ENCODE measurements at regions not wholly inside any gene's neighbourhood (a gene's known extent, or its start where the extent isn't known, plus 50 kb on each side); places are given as distances from the start of the nearest gene placed in this dataset.

GRCh38 chr14:39863441-39863840 lies 431.2 kb upstream of the FBXO33 start:
- ChIA-PET POLR2A (no interaction called here), CTCF (no interaction called here)
- H3K4me3 Mint-ChIP-seq: no peak overlapping the region
- no peaks in the 10 kb centered on the region for H3K4me1 Mint-ChIP-seq
- no peak for DNase-seq
- no peak for ATAC-seq
- H3K9me3 Mint-ChIP-seq (ENCODE audit: low read depth): no peaks in the 10 kb centered on the region
- H3K36me3 Mint-ChIP-seq (ENCODE audit: low read depth): no peaks in the 10 kb centered on the region
- H3K27me3 Mint-ChIP-seq: no peaks in the 10 kb centered on the region
- H3K27ac Mint-ChIP-seq: no peak overlapping the region
- intact Hi-C loops (cut with DNase I, micrococcal nuclease): no loop called here

DNA sequence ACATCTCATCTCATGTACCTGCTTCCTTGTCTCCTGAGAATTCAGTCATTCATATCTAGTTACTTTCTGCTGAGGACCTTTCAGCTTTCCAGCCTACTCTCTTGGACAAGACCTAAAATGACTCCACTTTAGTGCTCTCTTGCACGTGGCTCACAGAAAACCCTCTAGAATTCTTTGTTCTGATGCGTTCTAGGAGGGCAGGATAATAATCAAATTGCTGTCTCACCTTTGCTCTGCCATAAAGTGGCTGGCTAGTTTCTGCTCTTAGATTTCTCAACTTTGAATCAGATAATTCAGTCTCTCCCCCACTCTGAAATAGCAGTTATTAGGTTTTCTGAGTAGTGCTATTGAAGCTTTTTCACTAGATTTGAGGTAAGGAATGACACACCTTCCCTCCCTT lies 429.5 kb upstream of the FBXO33 start:
- Mint-ChIP-seq H3K4me3 (no peak overlapping the region), H3K27ac (no peak overlapping the region), H3K36me3 (ENCODE audit: low read depth) (no peaks in the 10 kb centered on the region), H3K9me3 (ENCODE audit: low read depth) (no peaks in the 10 kb centered on the region), H3K27me3 (no peaks in the 10 kb centered on the region), H3K4me1 (no peaks in the 10 kb centered on the region)
- ATAC-seq: no peak
- intact Hi-C loops (cut with DNase I, micrococcal nuclease): no loop called here
- DNase-seq: no peak
- ChIA-PET POLR2A (no interaction called here), CTCF (interaction anchor here (1.2 kb wide), 1 partner anchor 16 kb away, joined by 3 read pairs; no protein-coding TSS in a partner anchor)

DNA sequence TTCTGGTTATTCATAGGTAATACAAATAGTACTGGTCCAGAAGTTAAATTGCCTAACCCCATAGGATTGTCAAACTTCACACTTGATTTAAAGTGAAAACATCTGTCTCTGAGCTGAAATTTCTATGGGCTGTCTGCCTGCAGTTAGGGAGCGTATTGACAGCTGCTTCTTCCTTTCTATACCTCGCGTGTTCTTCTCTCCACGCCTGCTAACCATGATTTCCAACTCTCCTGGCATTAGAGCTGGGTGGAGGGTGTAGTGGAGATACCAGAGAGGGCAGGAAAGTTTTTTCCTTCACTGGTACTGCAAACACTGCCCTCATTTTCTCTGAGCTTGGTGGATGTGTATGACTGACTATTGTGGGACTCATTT lies 429.0 kb upstream of the FBXO33 start:
- no peaks in the 10 kb centered on the region for H3K9me3 Mint-ChIP-seq (ENCODE audit: low read depth)
- CTCF ChIA-PET: interaction anchor here (1.2 kb wide), 1 partner anchor 16 kb away, joined by 3 read pairs; no protein-coding TSS in a partner anchor
- H3K27ac Mint-ChIP-seq: no peak overlapping the region
- no peaks in the 10 kb centered on the region for H3K4me1 Mint-ChIP-seq
- DNase-seq (no peak), ATAC-seq (no peak)
- no peak overlapping the region for H3K4me3 Mint-ChIP-seq
- POLR2A ChIA-PET: no interaction called here
- intact Hi-C loops (cut with DNase I, micrococcal nuclease): no loop called here
- no peaks in the 10 kb centered on the region for H3K27me3 Mint-ChIP-seq
- no peaks in the 10 kb centered on the region for H3K36me3 Mint-ChIP-seq (ENCODE audit: low read depth)

GRCh38 chr14:39860596-39861228 lies 428.5 kb upstream of the FBXO33 start:
- H3K9me3 Mint-ChIP-seq (ENCODE audit: low read depth): no peaks in the 10 kb centered on the region
- ATAC-seq (no peak), DNase-seq (no peak)
- intact Hi-C loops (cut with DNase I, micrococcal nuclease): no loop called here
- H3K4me3 Mint-ChIP-seq: no peak overlapping the region
- ChIA-PET POLR2A (no interaction called here), CTCF (interaction anchor here (1.2 kb wide), 1 partner anchor 17 kb away, joined by 3 read pairs; no protein-coding TSS in a partner anchor)
- no peaks in the 10 kb centered on the region for H3K36me3 Mint-ChIP-seq (ENCODE audit: low read depth)
- no peak overlapping the region for H3K27ac Mint-ChIP-seq
- H3K27me3 Mint-ChIP-seq: no peaks in the 10 kb centered on the region
- H3K4me1 Mint-ChIP-seq: no peaks in the 10 kb centered on the region

GRCh38 chr14:39859314-39859713 lies 427.1 kb upstream of the FBXO33 start:
- DNase-seq (no peak), ATAC-seq (no peak)
- H3K9me3 Mint-ChIP-seq (ENCODE audit: low read depth): no peaks in the 10 kb centered on the region
- intact Hi-C loops (cut with DNase I, micrococcal nuclease): no loop called here
- no peaks in the 10 kb centered on the region for H3K4me1 Mint-ChIP-seq
- no peak overlapping the region for H3K4me3 Mint-ChIP-seq
- POLR2A ChIA-PET: no interaction called here
- H3K27me3 Mint-ChIP-seq: no peaks in the 10 kb centered on the region
- CTCF ChIA-PET: interaction anchor here (0.8 kb wide), 1 partner anchor 31 kb away, joined by 3 read pairs; no protein-coding TSS in a partner anchor
- H3K27ac Mint-ChIP-seq: no peak overlapping the region
- no peaks in the 10 kb centered on the region for H3K36me3 Mint-ChIP-seq (ENCODE audit: low read depth)

GRCh38 chr14:39857376-39858055 lies 425.3 kb upstream of the FBXO33 start:
- no peaks in the 10 kb centered on the region for H3K27me3 Mint-ChIP-seq
- no peak for DNase-seq
- intact Hi-C loops (cut with DNase I, micrococcal nuclease): no loop called here
- H3K9me3 Mint-ChIP-seq (ENCODE audit: low read depth): no peaks in the 10 kb centered on the region
- no peak for ATAC-seq
- ChIA-PET POLR2A (no interaction called here), CTCF (no interaction called here)
- no peaks in the 10 kb centered on the region for H3K4me1 Mint-ChIP-seq
- H3K27ac Mint-ChIP-seq: no peak overlapping the region
- H3K4me3 Mint-ChIP-seq: no peak overlapping the region
- H3K36me3 Mint-ChIP-seq (ENCODE audit: low read depth): no peaks in the 10 kb centered on the region

GRCh38 chr14:39853441-39853840 lies 421.2 kb upstream of the FBXO33 start:
- CTCF ChIA-PET: interaction anchor here (0.6 kb wide), 1 partner anchor 63 kb away, joined by 3 read pairs; no protein-coding TSS in a partner anchor
- H3K9me3 Mint-ChIP-seq (ENCODE audit: low read depth): no peaks in the 10 kb centered on the region

GRCh38 chr14:39851202-39851601 lies 419.0 kb upstream of the FBXO33 start:
- Mint-ChIP-seq H3K27me3 (no peaks in the 10 kb centered on the region), H3K27ac (no peak overlapping the region), H3K4me1 (no peaks in the 10 kb centered on the region), H3K9me3 (ENCODE audit: low read depth) (no peaks in the 10 kb centered on the region), H3K36me3 (ENCODE audit: low read depth) (no peaks in the 10 kb centered on the region), H3K4me3 (no peak overlapping the region)
- POLR2A ChIA-PET: no interaction called here
- DNase-seq: no peak
- no peak for ATAC-seq
- CTCF ChIA-PET: interaction anchor here (0.6 to 0.7 kb wide), 2 partner anchors 1241 to 1866 kb away, joined by 3 read pairs; no protein-coding TSS in a partner anchor
- intact Hi-C loops (cut with DNase I, micrococcal nuclease): no loop called here

More at GRCh38 chr14:39853441-39853840, 421.2 kb upstream of the FBXO33 start:
- no peaks in the 10 kb centered on the region for H3K36me3 Mint-ChIP-seq (ENCODE audit: low read depth)
- H3K27me3 Mint-ChIP-seq: no peaks in the 10 kb centered on the region
- intact Hi-C loops (cut with DNase I, micrococcal nuclease): no loop called here
- POLR2A ChIA-PET: no interaction called here
- H3K27ac Mint-ChIP-seq: no peak overlapping the region
- H3K4me3 Mint-ChIP-seq: no peak overlapping the region
- H3K4me1 Mint-ChIP-seq: no peaks in the 10 kb centered on the region
- DNase-seq (no peak), ATAC-seq (no peak)

DNA sequence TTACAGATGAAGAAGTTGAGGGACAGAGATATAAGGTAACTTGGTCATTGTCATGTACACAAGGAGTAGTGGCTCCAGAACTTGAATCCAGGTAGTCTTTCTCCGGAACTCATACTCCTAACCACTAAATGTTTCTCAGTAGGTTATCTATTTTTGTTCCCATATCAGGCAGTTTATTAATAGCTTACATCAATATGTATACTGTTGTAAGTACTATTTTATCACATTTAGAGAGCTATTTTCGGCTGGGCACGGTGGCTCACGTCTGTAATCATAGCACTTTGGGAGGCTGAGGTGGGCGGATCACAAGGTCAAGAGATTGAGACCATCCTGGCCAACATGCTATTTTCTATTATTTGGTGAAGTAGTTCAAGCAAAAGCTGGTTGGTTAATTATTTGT lies 415.6 kb upstream of the FBXO33 start:
- ChIA-PET POLR2A (no interaction called here), CTCF (interaction anchor here (0.7 to 1.2 kb wide), 2 partner anchors 8 to 1221 kb away, joined by 3 to 4 read pairs; no protein-coding TSS in a partner anchor)

DNA sequence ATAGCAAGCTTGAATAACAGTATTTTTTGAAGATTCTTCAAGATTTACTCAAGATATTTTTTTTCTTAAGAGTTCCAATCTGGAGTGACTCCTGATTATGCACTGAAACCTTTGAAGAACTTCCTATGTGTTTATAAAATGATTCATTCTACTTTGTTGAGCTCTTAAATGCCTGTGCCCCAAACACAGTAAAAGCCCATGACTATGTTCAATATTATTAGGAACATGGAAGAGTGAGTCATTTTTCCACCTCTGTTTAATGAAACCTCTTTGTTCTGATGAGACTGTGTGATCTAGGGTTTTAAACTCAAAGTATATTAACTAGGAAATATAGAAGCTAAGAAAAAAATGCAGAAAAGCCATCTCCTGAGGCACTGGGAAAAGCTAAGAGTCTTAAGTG lies 415.0 kb upstream of the FBXO33 start:
- no peaks in the 10 kb centered on the region for H3K36me3 Mint-ChIP-seq (ENCODE audit: low read depth)
- no peak overlapping the region for H3K4me3 Mint-ChIP-seq
- ATAC-seq (no peak), DNase-seq (no peak)
- no peaks in the 10 kb centered on the region for H3K27me3 Mint-ChIP-seq
- H3K27ac Mint-ChIP-seq: no peak overlapping the region
- ChIA-PET POLR2A (no interaction called here), CTCF (interaction anchor here (1.2 kb wide), 1 partner anchor 9 kb away, joined by 4 read pairs; no protein-coding TSS in a partner anchor)
- no peaks in the 10 kb centered on the region for H3K9me3 Mint-ChIP-seq (ENCODE audit: low read depth)
- intact Hi-C loops (cut with DNase I, micrococcal nuclease): no loop called here
- H3K4me1 Mint-ChIP-seq: no peaks in the 10 kb centered on the region

More for the DNA sequence above, 415.6 kb upstream of the FBXO33 start:
- Mint-ChIP-seq H3K4me1 (no peaks in the 10 kb centered on the region), H3K4me3 (no peak overlapping the region), H3K27ac (no peak overlapping the region), H3K27me3 (no peaks in the 10 kb centered on the region), H3K9me3 (ENCODE audit: low read depth) (no peaks in the 10 kb centered on the region), H3K36me3 (ENCODE audit: low read depth) (no peaks in the 10 kb centered on the region)
- ATAC-seq (no peak), DNase-seq (no peak)
- intact Hi-C loops (cut with DNase I, micrococcal nuclease): no loop called here

GRCh38 chr14:39843881-39844280 lies 411.6 kb upstream of the FBXO33 start:
- ChIA-PET CTCF (no interaction called here), POLR2A (interaction anchor here (0.5 kb wide), 1 partner anchor 27 kb away, joined by 3 read pairs; no protein-coding TSS in a partner anchor)
- no peak overlapping the region for H3K4me3 Mint-ChIP-seq
- H3K27ac Mint-ChIP-seq: no peak overlapping the region
- no peaks in the 10 kb centered on the region for H3K36me3 Mint-ChIP-seq (ENCODE audit: low read depth)
- peaks cover 6% of the 10 kb centered on the region for H3K9me3 Mint-ChIP-seq (ENCODE audit: low read depth)
- DNase-seq: no peak
- no peaks in the 10 kb centered on the region for H3K4me1 Mint-ChIP-seq
- ATAC-seq: no peak
- H3K27me3 Mint-ChIP-seq: no peaks in the 10 kb centered on the region
- intact Hi-C loops (cut with DNase I, micrococcal nuclease): no loop called here

- no peak overlapping the region for H3K4me3 Mint-ChIP-seq
- intact Hi-C loops (cut with DNase I, micrococcal nuclease): no loop called here
- no peak for ATAC-seq
- ChIA-PET CTCF (no interaction called here), POLR2A (no interaction called here)
- H3K4me1 Mint-ChIP-seq: no peaks in the 10 kb centered on the region
- no peak overlapping the region for H3K27ac Mint-ChIP-seq
- DNase-seq: no peak
- H3K27me3 Mint-ChIP-seq: no peaks in the 10 kb centered on the region
- H3K36me3 Mint-ChIP-seq (ENCODE audit: low read depth): no peaks in the 10 kb centered on the region
- peaks cover 6% of the 10 kb centered on the region for H3K9me3 Mint-ChIP-seq (ENCODE audit: low read depth)
Observed at GRCh38 chr14:39841088-39841487, 408.9 kb upstream of the FBXO33 start.
